Fibroblast of peridontal ligament (primary cell): ENCODE measurements at regions not wholly inside any gene's neighbourhood (a gene's known extent, or its start where the extent isn't known, plus 50 kb on each side); places are given as distances from the start of the nearest gene placed in this dataset.

Experiments
- DNase-seq: peaks from one replicate; pipeline ENCODE4 v3.0.0-alpha.2; 2010; ENCODE audit errors: extremely low read depth

DNA sequence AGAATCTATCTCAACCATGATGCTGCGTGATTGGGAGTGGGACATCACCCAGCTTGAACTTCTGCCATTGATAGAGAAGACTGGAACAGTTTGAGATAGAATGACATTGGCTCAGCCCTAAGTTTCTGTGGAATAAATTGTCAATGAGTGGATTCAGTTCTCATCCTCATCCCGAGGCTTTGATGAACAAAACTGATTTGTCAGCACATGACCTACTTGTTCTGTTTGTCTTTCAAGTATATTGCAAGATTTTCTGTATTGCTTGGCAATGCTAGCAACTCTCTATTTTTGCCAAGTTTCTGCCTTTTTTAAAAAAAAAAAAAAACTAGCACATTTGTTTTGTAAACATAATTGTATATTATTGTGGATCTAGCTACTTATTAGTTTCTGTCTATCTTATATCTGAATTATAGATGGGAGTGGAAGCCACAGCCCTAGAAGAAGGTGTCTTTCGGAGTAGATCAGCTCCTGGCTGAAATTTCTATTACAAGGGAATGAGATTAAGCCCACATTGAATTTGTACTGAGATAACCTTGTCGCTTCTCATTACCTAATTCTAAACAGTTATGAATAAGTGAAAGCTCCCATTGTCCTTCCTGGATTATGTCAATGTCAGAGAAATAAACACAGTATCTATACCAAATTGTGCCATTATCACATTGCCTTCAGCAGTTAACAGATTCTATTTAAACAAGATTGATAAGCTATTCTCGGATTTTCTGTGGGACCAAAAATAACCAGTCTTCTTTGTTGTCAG is 166.1 kb downstream of the TNFSF13B start:
- no peak for DNase-seq

DNA sequence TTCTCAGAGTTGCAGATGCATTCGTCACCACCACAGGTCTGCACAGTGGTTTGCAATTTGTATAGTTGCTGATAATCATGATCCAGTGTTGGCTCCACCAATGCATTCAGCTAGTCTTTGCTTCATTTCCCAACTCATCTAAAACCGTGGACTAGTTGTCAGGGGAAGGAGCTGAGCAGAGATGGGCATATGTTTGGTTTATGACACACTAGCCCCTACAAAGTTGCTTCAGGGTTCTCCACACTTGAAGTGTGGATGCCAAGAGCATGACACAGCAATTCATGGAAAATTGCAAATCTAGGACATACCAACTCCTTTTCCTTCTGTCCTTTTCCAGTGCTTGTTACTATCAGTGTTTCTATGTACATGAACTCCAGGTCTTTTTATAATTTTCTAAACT is 168.0 kb downstream of the TNFSF13B start:
- DNase-seq, result peak; percentile 49

DNA sequence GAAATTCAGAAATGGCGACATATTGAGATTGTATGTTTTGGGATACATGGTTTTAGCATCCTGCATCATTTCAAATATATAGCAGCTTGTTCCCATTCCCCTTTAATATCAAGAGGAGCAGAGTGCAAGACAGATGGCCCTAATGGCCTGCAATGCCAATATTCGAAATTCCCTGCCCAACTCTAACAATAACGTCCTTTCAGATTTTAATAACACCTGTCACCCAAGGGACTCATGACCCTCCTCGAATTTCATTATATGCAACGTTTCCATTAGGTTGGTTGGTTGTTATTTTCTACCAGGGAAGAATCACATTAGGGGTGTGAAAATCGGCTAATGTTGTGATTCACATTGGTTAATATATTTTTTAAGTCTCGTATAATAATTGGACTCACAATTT is 170.0 kb downstream of the TNFSF13B start:
- no peak for DNase-seq

DNA sequence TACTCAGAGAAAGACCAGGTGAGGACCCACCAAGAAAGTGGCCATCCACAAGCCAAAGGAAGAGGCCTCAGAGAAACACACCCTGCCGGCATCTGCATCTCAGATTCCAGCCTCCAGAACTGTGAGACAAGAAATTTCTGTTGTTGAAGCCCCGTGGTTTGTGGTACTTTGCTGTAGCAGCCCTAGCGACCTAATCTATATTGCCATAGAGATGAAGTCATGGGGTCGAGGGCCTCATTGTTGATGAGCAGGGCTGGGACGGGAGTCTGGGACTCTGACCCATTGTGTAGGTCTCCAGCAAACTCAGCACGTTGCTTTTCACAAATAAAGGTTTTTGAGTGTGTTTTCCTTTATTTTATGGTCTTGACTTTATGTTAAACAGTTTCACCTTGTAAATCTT is 174.9 kb downstream of the TNFSF13B start:
- DNase-seq, result no peak

DNA sequence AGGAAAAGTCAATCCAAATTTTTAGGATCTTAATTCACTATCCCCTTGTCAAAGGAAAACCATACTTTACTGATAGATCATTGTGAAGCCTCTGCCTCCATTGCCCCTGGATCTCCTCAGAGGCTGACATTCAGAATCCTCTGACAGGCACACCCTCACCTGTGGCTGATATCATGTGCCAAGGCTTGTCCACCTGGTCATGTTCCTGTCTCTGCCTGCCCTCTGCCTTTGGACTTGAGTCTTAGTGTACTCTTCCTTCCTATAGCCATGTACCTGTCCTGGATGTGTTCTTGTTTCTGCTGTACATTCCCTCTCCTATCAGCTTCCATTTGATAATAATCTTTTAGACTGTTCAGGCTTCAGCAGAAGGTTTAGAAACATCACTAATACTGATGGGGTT is 179.4 kb downstream of the TNFSF13B start:
- DNase-seq, result no peak

DNA sequence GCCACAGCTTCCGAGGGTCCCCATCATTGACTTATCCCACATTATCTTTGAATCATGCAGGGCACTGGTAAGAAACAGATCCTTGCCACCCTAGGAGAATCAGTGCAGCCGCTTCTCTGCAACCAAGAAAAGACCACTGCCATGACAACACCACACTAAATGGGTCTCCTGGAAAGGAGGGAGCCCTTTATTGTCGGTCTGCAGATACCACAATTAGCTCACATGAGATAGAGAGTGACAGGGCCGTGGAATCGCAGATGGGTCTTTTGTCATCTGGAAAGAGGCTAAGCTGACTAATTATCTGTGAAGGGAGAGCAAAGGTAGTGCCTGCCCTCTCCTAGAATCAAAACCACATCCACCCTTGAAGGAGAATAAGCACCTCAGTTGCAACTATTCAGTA is 178.3 kb upstream of the MYO16 start:
- no peak for DNase-seq

DNA sequence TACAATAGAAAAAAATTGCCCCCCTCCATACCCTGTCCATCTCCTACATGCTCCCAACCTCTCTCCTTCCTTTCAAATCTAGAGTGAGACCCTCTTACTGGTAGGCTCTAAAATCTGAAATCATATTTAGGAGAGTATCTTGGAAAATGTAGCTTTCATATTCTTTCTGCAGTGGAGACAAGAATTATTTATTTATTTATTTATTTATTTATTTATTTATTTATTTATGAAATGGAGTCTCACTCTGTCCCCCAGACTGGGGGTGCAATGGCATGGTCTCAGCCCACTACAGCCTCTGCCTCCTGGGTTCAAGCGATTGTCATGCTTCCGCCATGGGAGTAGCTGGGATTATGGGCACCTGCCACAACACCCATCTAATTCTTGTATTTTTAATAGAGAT is 174.1 kb upstream of the MYO16 start:
- DNase-seq, result no peak

DNA sequence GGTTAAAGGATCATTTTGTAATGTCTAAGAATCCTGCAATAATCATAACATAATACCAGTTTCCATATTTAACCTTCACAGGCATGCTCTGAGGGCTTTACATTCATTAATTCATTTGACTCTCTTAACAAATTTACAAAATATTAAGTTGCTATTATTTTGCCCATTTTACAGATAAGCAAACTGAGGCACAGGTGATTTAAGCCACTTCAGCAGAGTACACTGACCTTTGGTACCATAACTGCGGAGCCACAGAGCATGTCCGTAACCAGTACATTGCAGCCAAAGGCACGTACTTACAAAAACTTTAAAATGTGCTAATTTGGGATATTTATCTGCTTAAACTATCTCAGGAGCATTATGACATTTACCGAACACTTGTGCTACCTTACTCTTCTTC is 169.4 kb upstream of the MYO16 start:
- DNase-seq, result no peak

DNA sequence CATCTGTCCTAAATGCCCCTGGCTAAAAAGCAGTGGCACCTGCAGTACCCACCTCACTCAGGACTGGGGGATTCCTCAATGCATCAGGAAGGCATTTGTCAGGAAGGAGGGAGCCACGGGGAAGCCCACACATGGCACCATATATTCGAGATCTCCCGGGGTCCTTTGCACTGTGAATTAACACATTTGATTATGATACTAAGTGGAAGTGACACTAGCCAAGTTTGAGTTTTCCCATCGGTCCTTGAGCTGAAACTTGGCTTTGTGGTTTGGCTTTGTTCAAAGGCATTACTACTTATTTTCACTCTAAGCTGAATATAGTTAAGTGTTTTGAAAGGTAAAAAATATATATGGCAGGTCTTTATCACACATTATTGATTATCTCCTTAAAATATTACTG is 168.7 kb upstream of the MYO16 start:
- DNase-seq, result no peak

DNA sequence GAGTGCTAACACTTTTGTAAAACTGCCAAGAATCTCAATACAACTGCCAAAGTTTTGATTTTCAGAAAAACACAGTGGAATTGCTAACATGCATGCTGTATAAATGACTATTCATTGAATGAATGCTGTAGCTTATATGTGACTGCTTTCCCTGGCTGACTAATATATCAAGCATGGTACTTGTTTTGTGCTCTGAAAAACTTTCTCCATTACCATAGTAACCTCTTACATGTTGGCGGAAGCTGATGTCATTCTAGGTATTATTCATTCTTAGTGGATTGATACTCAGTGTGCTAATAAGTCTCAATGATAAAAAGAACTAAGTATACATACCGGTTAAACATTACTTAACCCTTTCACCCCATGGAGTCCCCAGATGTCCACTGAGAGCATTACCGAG is 166.1 kb upstream of the MYO16 start:
- peak; percentile 83 for DNase-seq

DNA sequence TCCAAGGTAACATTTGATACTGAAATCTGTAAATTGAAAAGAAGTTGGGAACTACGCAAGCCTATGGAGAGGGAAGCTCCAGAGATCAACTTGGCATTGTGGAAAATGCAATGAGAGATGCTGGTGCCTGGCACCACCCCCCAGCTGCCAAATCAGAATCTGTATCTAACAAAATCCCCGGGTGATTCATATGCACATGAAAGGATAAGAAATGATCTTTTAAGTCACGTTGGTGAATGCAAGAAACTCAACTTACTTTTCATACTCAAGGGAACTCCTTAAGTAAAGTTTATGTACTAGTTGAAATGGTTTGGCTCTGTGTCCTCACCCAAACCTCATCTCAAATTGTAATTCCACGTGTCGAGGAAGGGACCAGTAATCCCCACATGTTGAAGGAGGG is 158.5 kb upstream of the MYO16 start:
- no peak for DNase-seq

DNA sequence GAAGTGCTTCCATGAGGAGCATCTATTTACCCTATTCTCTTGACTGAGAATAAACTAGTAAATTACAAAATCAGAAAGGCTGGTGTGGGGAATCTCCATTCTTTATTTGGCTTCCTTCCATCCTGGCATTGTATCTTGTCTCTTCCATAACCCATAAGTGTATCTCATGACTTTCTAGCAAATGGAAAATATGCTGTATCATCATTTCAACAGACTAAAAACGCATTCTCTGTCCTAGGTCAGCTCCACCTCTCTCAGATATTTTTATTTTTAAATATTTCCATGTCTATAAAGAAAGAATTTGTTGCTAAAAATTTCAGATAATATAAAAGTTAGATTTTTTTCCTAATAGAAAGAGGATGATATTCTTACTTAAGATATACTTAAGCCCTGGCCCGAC is 154.2 kb upstream of the MYO16 start:
- DNase-seq, result no peak

DNA sequence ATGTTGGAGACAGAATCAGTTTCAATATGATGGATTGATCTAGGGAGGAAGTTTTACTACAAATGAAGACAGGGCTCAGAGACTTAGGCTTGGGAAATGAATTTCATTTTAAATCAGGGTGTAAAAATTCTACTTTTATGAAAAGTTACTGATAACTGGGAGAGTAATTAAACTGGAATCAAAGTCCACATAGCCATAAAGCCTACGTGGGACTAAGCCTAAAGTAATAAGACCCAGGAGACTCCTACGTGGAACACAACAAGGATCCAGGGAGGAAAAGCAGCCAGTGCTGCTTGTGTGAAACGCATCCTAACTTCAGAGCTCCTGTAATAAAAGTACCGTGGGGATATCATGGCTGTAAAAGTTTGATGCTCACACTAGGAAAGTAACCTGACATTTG is 152.0 kb upstream of the MYO16 start:
- DNase-seq, result no peak

DNA sequence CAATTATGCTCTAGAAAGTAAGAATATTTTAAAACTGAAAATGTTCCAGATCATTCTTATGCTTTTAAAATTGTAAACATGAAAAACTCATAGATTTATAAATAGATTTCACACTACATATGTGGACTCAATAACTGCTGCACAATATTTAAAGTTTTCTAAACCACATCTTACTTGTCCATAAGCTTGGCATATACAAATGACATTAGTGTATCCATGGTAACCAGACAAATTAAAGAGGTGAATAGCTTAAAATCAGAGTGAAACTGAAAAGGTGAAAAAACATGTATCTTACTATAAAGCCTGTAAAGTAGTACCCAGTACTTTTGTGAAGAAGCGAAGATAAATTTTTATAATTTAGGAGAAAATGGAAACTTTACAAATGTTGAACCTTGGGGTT is 151.2 kb upstream of the MYO16 start:
- no peak for DNase-seq

DNA sequence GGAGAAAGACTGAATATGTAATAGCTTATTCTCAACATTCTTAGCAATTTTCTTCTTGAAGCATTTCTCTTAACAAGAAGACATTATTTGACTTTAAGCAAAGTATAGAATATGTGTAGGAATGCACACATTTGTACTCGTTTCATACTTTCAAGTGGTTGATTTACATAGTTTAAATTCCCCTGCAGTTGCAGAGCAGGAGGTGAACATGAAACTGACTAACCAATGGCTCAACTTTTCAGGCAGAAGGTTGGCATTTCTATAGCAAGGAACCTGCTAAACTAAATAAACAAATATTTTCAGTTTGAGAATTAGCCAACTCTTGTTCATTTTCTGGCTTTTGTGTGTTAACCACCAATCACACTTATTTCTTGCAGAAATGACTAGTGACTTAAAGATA is 145.4 kb upstream of the MYO16 start:
- no peak for DNase-seq

DNA sequence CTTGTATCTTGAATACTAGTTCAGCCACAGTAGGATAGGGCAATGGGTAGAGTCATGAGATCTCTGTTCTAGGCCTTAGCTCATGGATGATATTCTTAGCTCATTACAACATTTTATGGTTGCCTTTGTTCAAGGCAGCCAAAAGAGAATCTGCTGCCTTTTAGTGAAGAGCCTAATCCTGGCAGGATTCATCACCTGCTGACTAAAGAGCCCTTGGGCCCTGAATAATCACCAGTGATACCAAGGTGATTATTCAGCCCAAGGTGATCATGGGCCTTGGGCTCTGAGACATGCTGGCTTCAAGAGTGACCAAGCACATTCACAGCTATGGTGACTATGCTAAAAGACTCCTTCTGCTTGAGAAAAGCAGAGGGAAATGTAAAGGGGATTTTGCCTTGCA is 143.3 kb upstream of the MYO16 start:
- no peak for DNase-seq

DNA sequence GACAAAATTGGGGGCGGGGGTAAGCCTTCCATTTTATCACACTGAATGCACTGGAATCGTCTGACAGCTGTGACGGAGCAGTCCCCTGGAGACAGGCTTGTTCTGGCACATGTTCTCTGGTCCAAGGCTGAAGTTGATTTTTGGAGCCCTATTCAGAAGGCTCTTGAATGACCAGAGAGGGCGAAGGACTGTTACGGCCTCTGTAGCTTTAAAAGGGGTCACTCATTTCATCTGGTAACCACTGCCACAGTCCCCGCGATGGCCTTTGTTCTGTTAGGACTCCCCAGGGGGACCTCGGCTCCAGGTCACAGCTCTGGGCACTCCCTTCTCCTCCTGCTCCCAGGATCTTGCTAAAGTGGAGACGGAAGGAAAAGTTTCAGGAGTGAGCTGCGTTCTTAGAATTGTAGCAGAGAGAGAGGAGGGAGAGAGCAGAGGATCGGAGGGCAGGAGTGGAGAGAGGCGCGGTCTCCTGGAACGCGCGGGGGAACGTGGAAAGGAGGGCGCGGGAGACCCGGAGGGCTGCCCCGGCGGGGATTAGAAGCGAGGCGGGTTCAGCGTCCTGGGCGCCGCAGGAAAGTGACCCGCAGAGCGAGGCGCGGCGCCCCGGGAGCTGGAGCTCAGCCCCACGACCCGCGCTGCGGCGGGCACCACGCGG is 134.3 kb upstream of the MYO16 start:
- DNase-seq, result no peak

DNA sequence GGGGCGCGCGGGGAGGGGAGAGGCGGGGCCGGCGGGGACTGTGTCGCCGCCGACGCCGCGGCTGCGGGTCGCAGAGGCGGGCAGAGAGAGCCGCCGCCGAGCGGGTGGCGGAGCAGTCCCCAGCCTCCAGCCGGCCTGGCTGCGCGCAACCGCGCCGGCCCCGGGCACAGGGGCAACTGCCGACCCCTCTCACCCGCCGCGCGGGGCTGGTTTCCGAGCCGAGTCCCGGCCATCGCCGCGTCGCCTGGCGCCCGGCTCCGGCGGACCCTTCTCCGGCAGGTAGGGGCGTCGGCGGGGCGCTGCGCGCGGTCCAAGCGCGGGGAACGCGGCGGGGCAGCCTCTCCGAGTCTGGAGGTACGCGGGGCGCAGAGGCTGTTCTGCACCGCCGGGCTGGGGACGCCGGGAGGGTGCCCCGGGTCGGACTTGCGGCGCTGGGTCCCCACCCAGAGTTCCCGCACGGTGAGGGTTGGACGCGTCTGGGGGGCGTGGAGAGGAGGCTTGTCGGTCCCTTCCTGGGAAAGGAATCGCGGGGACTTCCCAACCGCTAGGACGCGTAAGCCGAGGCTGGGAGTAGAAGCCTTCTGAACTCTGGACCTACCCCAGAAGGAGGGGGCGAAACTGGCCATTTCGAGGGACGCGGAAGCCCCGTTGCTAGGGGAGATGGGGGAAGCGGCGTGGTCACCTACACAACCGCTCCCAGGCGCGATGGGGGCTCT is 133.6 kb upstream of the MYO16 start:
- DNase-seq, result no peak

DNA sequence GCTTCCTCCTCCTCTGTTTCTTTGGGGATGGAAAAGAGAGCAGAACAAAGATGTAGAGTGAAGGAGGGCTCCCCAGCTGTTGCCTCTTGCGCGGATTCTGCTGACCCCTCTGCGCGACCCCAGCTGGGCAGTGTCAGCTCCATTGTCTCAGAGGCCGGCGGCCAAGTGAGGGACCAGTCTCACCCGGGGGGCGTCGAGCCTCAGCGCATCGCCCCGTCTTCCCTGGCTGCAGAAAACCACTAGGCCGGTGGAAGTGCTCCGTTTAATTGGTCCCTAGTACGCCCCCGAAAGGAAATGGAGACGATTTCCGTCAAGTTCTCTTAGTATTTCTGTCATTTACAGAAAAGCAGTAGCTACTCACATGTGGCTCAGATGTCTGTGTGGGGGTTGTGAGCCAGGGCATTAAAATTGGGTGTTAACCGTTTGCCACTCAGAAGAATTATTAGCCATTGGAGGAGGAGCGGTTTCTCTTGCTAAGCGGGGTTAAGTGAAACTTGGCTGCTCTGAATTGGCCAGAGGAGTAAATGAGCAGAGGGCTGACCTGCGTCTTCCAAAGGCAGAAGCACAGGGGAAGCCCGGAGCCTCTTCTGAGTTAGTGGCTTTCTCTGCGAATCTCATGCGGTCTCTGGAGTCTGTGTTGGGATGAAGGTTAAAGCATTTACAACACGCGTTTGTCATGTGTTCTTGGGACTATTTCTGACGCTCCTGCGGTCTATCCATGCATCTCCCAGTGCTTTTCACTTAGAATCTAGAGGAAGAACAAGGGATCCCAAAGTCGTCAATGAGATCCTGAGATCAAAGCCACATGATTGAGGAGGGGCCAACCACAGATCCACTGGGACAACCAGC is 132.8 kb upstream of the MYO16 start:
- peak; percentile 1 for DNase-seq

DNA sequence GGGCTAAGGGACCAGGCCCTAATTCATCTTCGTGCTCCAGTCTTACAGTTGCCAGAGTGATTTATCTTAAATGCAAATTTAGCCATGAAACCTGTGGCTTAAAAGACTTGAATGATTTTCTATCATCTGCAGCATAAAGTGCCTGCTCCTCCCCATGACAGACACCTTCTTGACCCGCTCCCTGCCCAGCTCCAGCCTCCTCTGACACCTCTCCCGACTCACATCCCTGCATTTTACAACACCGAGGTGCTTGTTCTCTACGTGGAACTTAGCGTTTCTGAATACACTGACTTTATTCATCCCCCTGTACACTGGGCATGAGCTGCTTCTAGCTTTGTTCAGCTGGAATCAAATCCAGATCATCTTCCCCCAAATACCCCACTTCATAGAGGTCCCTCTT is 128.7 kb upstream of the MYO16 start:
- DNase-seq, result no peak

DNA sequence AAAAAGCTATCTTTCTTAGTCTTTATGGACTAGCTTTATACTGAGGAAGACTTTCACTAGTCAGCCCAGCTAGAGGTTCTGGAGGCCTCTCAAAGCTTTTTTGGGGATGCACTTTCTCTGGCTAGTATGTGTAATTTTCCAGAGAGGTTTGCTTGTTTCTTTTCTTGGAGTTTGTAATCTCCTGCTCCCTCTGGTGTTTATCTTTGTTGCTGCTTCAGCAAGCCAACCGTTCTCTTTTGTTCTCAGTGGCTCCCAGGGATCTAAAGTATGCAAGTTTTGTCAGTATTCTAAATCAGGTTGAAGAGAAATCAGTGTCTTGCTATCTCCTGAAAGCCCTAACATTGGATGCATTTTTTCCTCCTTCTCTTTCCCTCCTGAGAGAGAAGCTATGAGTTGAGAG is 121.1 kb upstream of the MYO16 start:
- DNase-seq, result peak; percentile 32

DNA sequence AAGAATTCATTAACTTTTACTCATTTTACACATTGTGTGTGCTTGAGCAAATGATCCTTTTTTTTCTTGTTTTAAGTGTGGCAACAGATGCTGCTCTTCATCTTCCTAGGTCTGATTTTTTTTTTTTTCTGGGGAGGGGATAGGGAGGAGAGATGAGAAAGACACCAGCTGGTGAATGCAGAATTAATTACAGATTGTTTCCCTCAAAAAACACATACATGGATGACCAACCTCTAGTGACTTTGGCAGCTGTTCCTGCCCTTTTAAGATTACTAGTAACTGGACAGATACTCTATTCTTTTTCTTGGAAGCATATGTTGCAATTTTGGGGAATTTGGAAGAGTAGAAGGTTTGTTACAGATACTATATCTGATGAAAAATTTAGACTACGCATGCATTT is 103.6 kb upstream of the MYO16 start:
- no peak for DNase-seq
